ENCODE measurements at regions not wholly inside any gene's neighbourhood (a gene's known extent, or its start where the extent isn't known, plus 50 kb on each side); places are given as distances from the start of the nearest gene placed in this dataset.

- H3K4me1 ChIP-seq (ENCODE audit: low read length) = no peaks in the 10 kb centered on the region
- no peaks in the 10 kb centered on the region for H3K9me2 ChIP-seq (replicated peaks; ENCODE audit: insufficient read depth, low read length)
- no peaks in the 10 kb centered on the region for H3K9me3 ChIP-seq (replicated peaks; ENCODE audit: insufficient read depth, low read length)
- no peaks in the 10 kb centered on the region for H3K27me3 ChIP-seq (replicated peaks; ENCODE audit: insufficient read depth, low read length)
- H3K9ac ChIP-seq (ENCODE audit: low read length) = no peak overlapping the region
- H3K27ac ChIP-seq (ENCODE audit: low read length) = no peak overlapping the region
- no peak for TF ChIP-seq EZH2phosphoT487 (IDR thresholded peaks at IDR 0.05; ENCODE audit: low read length)
- TF ChIP-seq CTCF (IDR thresholded peaks at IDR 0.05; ENCODE audit: low read length) = no peak
- TF ChIP-seq EZH2 (optimal IDR thresholded peaks at IDR 0.05; ENCODE audit: low read depth, low read length) = no peak
- no peak overlapping the region for H3K4me3 ChIP-seq (ENCODE audit: low read length)
- H3F3A ChIP-seq (ENCODE audit: insufficient read depth, low read length) = no peaks in the 10 kb centered on the region
- no peak overlapping the region for H3K4me2 ChIP-seq (ENCODE audit: low read depth, low read length)
- H2AFZ ChIP-seq (ENCODE audit: low read length) = no peak overlapping the region
- DNase-seq = no peak
- H4K20me1 ChIP-seq (ENCODE audit: insufficient read depth, low read length) = no peaks in the 10 kb centered on the region
- H3K79me2 ChIP-seq (ENCODE audit: low read length) = no peaks in the 10 kb centered on the region
- no peaks in the 10 kb centered on the region for H3K36me3 ChIP-seq (replicated peaks; ENCODE audit: insufficient read depth, low read length)
These were observed 382.5 kb downstream of the ANKRD50 start for GRCh38 chr4:124330045-124330444.

GRCh38 chr4:124331781-124332180 is 380.8 kb downstream of the ANKRD50 start:
- DNase-seq = no peak
- Histone ChIP-seq H3K9me2 (replicated peaks; ENCODE audit: insufficient read depth, low read length) (no peaks in the 10 kb centered on the region), H3K9ac (ENCODE audit: low read length) (no peak overlapping the region), H4K20me1 (ENCODE audit: insufficient read depth, low read length) (no peaks in the 10 kb centered on the region), H3K27ac (ENCODE audit: low read length) (no peak overlapping the region), H2AFZ (ENCODE audit: low read length) (no peak overlapping the region), H3K9me3 (replicated peaks; ENCODE audit: insufficient read depth, low read length) (no peaks in the 10 kb centered on the region), H3K27me3 (replicated peaks; ENCODE audit: insufficient read depth, low read length) (no peaks in the 10 kb centered on the region), H3K4me2 (ENCODE audit: low read depth, low read length) (no peak overlapping the region), H3K4me1 (ENCODE audit: low read length) (no peaks in the 10 kb centered on the region), H3K36me3 (replicated peaks; ENCODE audit: insufficient read depth, low read length) (no peaks in the 10 kb centered on the region), H3K4me3 (ENCODE audit: low read length) (no peak overlapping the region), H3F3A (ENCODE audit: insufficient read depth, low read length) (no peaks in the 10 kb centered on the region), H3K79me2 (ENCODE audit: low read length) (no peaks in the 10 kb centered on the region)
- TF ChIP-seq EZH2 (optimal IDR thresholded peaks at IDR 0.05; ENCODE audit: low read depth, low read length) (no peak), EZH2phosphoT487 (IDR thresholded peaks at IDR 0.05; ENCODE audit: low read length) (no peak), CTCF (IDR thresholded peaks at IDR 0.05; ENCODE audit: low read length) (no peak)

GRCh38 chr4:124333466-124333865 is 379.1 kb downstream of the ANKRD50 start:
- no peak for DNase-seq

More at GRCh38 chr4:124333466-124333865, 379.1 kb downstream of the ANKRD50 start:
- no peaks in the 10 kb centered on the region for H3K36me3 ChIP-seq (replicated peaks; ENCODE audit: insufficient read depth, low read length)
- no peaks in the 10 kb centered on the region for H3K9me3 ChIP-seq (replicated peaks; ENCODE audit: insufficient read depth, low read length)
- no peaks in the 10 kb centered on the region for H3K79me2 ChIP-seq (ENCODE audit: low read length)
- no peaks in the 10 kb centered on the region for H3K4me1 ChIP-seq (ENCODE audit: low read length)
- H2AFZ ChIP-seq (ENCODE audit: low read length) = no peak overlapping the region
- H3K9me2 ChIP-seq (replicated peaks; ENCODE audit: insufficient read depth, low read length) = no peaks in the 10 kb centered on the region
- TF ChIP-seq CTCF (IDR thresholded peaks at IDR 0.05; ENCODE audit: low read length) (no peak), EZH2 (optimal IDR thresholded peaks at IDR 0.05; ENCODE audit: low read depth, low read length) (no peak), EZH2phosphoT487 (IDR thresholded peaks at IDR 0.05; ENCODE audit: low read length) (no peak)
- no peaks in the 10 kb centered on the region for H4K20me1 ChIP-seq (ENCODE audit: insufficient read depth, low read length)
- H3K4me3 ChIP-seq (ENCODE audit: low read length) = no peak overlapping the region
- H3K27ac ChIP-seq (ENCODE audit: low read length) = no peak overlapping the region
- no peaks in the 10 kb centered on the region for H3F3A ChIP-seq (ENCODE audit: insufficient read depth, low read length)
- H3K4me2 ChIP-seq (ENCODE audit: low read depth, low read length) = no peak overlapping the region
- H3K27me3 ChIP-seq (replicated peaks; ENCODE audit: insufficient read depth, low read length) = no peaks in the 10 kb centered on the region
- H3K9ac ChIP-seq (ENCODE audit: low read length) = no peak overlapping the region

All from MM.1S (cell line).